NCI-H2029 treated with DMSO at 0.1 percent for 48 hours (cell line): ENCODE measurements at regions not wholly inside any gene's neighbourhood (a gene's known extent, or its start where the extent isn't known, plus 50 kb on each side); places are given as distances from the start of the nearest gene placed in this dataset.
"Not testable (repeated sequence)": the region's sequence is repeated elsewhere in the genome, so short reads cannot be mapped to it uniquely, and the experiment has no call there.

Experiments used
- DNase-seq: peaks from one replicate; lab custom pipeline; 2025; lab: John Stamatoyannopoulos, UW

DNA sequence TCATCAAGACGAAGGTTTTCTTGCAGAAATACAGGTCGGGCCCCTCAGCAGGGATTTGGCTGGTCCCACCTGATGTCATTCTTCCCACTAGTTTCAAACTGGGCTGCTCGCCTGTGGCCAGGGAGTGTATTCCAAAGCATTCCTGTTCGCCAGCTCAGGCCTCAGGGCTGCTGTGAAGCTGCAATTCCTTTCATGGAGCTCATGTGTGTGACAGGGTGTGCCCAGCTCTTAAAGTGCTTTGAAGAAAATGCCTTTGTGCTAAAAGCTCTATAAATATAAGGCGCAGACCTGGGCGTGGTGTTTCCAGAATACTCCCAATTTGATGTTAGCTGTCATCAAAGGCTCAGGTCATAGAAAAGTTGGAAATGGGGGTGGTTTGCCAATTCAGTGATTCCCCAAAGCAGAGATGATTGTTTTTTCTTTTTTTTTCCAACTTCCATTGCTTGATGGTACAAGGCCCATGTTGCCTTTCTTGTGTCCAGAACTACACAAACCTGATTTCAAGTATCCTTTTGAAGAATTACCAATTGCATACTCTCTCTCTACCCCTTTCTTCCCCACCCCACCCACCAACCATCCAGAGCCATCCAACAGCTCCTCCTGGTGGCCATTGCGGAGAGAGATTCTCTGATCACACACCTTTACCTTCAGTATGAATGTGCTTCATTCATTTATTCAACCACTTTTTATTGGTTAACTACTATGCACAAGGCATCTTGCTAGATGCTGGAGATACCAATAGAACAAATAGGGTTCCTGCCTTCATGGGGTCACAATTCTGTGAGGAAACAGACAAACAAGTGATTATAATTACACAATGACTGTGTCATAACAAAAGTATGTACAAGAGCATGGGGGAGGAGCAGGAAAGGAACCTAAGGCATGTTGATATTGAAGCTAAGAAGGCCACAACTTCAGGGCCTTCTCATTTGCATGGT lies 297.3 kb upstream of the LYZL1 start:
- DNase-seq: peak; percentile 26

DNA sequence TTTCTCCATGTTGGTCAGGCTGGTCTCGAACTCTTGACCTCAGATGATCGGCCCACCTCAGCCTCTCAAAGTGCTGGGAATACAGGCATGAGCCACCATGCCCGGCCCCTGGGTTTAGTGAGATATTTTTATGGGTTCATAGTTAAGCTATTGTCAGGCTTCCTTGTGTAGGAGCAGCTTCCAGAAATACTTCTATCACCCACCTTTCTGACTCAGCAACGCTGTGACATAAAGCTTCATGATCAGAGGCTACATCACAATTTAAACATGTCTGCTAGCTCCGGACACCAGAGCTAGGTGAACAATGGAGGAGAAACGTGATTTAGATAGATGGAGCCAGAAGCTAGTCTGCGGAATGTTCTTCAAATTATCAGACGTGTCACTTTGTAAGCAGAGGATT lies 295.8 kb upstream of the LYZL1 start:
- DNase-seq: no peak

DNA sequence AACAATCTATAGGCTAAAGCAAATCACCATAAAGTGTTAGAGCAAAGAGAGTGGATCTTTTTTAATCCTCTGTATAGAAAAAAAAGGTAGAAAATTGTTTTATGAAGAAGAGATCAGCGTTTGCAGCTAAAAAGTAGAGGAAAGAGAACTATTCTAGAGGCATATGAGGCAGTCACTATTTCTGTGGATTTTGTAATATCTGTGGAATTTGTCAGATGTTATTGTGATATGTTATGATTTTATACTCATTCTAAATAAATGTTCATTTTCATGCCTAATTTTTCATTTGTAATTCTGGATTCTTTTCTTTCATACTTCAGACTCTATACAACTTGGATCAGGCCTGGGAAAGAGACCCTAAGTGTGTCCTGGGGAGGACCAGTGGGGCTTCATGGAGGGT lies 295.0 kb upstream of the LYZL1 start:
- DNase-seq: no peak

DNA sequence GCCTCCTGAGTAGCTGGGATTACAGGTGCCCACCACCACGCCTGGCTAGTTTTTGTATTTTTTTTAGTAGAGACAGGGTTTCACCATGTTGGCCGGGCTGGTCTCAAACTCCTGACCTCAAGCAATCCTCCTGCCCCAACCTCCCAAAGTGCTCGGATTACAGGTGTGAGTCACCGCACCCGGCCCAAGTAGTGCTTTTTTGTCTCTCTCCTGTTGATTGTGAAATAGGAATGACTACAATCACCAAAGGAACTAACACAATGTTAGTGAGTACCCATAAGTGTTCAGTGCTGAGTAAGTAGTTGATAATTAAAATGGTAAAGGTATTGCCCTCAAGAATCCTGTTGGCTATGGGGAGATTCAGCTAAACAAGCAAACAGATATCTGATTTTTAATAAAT lies 294.1 kb upstream of the LYZL1 start:
- not testable (repeated sequence) for DNase-seq

DNA sequence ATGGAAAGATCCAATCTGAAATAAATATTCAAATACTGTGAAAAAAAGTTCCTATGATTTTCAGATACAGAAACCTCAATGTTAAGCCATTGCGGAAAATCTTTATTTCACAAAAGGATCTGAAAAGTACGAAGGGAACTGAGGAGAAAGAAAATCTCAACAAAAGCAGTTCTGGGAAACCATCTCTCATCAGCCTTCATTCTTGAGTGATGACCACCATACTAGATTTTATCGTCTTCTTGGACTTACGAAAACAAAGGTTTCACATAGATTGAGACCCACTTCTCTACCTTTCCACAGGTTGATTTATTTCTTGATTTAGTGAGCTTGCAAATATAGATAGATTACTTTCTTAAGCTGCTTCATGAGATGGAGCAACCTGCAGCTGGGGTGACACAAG lies 293.4 kb upstream of the LYZL1 start:
- no peak for DNase-seq

DNA sequence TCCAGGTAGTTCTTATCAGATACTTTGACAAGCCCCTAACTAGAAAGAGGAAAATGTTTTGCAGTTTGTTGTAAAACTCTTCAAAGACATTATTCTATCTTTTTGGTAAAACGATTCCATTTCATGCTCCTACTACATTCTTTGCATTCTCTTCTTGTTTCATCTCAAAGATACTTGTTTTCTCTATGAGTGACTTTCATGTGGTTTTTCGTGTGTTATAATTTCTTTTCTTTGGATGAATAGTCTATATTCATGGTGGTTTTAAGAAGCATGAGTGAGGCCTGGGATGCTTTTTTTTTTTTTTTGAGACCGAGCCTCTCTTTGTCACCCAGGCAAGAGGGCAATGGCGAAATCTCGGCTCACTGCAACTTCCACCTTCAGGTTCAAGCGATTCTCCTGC lies 292.5 kb upstream of the LYZL1 start:
- DNase-seq: no peak

DNA sequence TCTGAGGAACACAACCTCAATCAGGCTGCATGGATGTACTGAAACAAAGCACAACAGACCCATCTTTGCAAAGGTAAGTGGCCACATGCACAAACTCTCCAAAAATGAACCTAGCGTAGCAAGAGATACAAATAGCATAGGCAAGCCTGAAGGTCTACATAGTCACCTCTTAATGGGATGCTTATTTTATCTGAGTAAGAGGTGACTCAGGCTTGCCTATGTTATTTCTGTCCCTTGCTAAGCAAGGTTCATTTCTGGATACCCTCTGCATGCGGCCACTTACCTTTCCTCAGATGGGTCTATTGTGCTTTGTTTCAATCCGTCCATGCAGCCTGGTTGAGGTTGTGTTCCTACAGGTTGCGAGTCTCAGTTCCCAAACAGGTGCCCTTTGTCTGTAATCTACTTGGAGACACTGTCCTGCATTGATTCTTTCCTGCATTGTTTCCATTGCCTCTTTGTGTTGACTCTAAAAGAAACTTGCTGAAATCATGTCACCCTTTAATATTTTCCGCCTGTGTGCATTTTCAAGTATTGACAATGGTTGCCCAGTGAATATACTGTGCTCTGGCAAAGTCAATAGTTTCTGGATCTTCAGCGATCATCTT lies 291.8 kb upstream of the LYZL1 start:
- DNase-seq: no peak

DNA sequence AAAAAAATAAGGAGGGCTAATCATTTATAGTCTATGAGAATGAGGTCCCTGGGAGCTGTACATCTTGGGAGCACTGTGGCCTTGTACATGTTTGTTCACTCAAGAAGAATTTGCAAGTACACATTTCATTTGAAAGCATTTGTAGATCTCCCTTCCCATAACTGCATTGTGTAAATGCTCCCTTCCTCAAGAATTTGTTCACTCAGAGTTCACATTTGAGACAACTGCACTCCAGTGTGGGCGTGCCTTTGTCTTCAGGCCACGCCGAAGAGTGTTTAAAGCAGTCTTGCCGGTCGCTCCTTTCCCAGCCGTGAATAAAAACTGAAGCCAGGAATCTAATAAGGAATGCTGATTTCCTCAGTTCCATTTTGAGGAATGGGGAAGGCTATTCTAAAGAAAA lies 291.1 kb upstream of the LYZL1 start:
- no peak for DNase-seq

DNA sequence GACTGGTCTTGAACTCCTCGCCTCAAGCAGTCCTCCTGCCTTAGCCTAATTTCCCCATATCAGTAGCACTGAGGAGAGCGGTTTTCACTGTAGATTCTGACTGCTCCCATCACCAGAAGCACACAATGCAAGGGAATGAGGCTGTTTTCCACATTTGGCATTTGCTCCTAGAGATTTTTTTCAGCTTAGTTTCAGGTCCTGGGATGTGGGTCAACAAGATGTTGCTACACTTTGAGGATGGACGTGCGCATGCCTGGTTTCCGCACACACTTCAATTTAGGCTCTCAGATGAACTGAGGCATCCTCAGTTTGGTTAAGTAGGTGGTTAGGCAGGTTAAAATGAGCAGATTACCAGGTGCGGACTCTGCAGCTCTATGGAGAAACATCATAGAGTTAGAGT lies 287.1 kb upstream of the LYZL1 start:
- DNase-seq: no peak

DNA sequence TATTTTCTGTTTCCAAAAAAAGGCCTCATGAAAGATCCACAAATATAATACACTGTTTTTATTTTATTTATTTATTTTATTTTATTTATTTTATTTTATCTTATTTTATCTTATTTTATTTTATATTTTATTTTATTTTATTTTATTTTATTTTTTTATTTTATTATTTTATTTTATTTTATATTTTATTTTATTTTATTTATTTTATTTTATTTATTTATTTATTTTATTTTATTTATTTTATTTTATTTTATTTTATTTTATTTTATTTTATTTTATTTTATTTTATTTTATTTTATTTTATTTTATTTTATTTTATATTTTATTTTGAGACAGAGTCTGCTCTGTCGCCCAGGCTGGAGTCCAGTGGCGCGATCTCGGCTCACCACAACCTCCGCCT lies 285.9 kb upstream of the LYZL1 start:
- DNase-seq: not testable (repeated sequence)

DNA sequence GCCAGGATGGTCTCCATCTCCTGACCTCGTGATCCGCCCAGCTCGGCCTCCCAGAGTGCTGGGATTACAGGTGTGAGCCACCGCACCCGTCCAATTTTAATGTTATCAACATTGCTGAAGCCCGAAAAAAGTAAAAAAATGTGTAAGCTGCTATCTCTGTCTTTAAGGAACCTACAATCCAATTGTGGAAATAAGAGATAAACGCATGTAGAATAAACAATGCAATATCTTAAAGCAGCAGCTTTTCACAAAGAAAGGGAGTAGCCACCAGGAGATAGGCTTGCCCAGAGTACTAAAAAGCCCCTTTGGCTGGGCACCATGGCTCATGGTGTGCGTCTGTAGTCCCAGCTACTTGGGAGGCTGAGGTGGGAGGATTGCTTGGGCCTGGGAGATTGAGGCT lies 282.9 kb upstream of the LYZL1 start:
- DNase-seq: no peak

DNA sequence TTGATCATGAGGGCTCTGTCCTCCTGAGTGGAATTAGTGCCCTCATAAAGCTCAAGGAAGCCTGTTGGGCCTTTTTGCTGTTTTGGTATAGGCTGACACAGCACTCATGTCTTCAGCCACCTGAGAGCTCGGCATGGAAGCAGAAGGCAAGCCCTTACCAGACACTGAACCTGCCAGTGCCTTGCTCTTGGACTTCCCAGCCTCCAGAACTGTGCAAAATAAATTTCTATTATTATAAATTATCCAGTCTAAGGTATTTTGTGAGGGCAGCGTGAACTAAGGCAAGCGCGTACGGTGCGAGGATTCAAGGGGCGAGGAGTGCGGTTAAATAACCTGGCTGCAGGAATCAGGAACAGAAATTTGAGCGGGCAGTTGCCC lies 281.5 kb upstream of the LYZL1 start:
- no peak for DNase-seq

DNA sequence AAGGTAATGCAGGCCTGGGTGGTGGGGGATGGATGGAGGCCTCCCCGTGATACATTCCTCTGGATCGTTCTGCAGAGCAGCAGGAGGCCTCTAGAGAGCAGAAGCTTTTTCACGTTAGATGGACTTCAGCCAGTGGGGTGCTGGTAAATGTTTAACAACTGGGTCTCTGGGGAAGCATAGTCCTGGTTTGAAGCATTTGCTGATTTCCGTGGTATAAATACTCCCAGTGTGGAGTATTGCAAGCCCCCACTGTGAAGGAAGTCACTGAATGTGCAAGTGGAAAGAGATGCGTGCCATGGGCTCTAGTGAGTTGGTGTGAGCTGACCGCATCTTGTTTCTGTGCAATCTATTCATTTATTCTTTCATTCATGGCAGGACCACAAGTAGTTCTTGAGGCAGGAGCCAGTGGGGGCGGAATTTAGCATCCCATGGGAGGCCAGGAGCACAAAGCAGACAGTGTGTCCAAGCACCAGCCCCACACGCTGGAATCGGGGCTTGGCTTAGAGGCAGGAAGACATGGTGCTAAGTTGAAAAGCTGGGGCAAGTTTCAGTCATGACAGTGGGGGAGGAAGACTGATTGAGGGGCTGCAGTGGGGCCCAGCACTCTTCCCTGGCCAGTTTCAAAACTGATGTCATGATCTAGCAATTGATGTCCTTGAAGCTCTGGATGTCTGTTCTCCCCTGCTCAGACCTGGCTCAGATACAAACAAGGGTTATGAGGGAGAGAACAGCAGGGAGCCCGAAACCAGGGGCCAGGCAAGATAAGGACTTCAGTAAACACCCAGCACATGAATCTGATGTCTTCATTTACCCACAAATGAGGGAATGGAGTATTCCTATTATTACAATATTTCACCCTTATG lies 280.9 kb upstream of the LYZL1 start:
- no peak for DNase-seq

DNA sequence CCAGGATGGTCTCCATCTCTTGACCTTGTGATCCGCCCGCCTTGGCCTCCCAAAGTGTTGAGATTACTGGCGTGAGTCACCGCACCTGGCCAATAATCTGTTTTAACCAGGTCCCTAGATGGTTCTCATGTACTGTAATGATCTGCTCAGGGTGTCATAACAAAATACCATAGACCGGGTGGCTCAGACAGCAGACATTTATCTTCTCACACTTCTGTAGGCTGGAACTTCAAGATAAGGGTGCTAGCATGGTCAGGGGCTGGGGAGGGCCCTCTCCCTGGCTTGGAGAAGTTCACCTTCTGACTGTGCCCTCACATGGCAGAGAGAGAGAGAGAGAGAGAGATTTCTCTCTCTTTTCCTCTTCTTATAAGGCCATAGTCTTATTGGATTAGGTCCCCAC lies 279.4 kb upstream of the LYZL1 start:
- no peak for DNase-seq

DNA sequence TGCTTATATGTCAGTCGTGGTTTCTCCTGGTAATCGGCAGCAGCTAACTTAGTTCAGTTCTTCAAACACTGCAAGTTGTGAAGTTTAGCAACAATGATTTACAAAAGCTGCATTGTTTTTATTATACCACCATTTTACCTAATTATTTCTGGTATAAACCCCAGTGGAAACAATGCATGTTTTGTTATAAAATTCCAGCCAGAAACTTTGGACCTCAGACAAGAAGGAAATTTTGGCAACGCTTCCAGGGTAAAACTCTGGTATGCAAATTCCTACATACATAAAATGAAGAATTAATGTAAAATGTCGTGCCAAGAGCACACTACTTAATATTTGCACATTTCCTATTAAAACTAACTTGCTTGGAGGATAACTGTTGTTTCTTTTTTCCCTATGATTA lies 277.4 kb upstream of the LYZL1 start:
- DNase-seq: no peak

DNA sequence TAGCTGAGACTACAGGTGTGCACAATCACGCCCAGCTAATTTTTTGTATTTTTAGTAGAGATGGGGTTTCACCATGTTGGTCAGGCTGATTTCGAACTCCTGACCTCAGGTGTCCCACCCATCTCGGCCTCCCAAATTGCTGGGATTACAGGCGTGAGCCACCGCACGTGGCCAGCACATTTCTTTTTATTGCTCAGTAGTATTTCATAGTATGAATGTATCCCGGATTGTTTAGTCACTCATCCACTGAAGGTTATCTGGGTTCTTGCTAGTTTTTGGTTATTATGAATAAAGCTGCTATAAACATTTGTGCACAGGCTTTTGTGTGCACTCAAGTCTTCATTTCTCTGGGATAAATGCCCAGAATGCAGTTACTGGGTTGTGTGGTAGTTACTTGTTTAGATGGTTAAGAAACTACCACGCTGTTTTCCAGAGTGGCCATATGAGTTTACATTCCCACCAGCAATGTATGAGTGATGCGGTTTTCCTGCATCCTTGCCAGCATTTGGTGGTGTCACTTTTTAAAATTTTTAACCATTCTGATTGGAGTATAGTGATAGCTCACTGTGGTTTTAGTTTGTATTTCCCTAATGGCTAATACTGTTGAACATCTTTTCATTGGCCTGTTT lies 275.8 kb upstream of the LYZL1 start:
- no peak for DNase-seq

DNA sequence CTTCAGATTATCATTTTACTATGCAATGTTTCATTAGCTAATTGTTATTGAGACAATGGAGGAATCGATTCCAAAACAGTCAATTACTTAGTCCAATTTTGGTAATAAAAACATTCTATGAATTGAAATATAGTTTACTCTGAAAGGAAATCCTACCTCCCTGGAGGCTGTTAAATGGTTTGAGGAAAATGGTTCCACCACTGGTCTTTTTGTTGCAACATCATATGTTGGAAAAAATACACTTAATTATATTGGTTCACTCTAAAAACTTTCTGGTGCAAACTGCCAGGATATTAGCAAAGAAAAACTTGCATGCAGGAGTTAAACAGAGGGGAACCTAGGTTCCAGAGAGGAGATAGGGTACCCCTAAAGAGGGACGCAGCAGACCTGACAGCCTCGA lies 267.3 kb upstream of the LYZL1 start:
- DNase-seq: no peak

DNA sequence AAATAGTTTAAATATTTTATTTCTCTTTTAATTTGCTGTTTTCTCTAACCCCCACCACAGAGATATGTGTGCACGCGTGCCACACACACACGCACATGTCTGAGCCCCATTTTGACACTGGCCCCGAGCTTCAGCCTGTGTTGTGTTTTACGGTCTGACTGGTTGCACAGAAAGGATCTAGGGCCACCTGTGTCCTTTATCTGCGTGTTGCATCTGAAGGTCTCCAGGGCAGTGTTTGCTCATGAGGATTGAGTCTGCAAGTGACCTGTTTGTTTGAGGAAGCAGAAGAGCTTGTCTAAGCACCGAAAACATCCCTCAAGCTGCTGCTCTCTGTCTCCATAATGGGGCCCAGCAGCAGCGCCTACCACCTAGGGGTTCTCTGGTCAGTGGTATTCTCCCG lies 266.4 kb upstream of the LYZL1 start:
- DNase-seq: no peak

DNA sequence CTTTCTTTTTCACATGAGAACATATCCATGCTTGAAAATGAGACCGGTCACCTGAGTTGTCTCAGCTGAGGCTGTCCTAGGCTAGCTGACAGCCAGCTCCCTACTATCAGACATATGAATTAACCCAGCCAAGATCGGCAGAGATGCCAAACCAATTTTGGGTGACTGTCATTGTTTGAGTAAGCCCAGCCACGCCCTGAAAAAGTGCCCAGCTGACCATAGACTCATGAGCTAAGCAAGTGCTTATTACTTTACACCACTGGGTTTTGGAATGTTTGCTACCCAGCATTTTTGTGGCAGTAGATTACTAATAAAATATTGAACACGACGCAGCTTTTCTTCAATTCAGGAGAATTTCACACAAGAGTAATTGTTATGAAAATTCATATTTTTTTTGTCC lies 265.2 kb upstream of the LYZL1 start:
- no peak for DNase-seq

DNA sequence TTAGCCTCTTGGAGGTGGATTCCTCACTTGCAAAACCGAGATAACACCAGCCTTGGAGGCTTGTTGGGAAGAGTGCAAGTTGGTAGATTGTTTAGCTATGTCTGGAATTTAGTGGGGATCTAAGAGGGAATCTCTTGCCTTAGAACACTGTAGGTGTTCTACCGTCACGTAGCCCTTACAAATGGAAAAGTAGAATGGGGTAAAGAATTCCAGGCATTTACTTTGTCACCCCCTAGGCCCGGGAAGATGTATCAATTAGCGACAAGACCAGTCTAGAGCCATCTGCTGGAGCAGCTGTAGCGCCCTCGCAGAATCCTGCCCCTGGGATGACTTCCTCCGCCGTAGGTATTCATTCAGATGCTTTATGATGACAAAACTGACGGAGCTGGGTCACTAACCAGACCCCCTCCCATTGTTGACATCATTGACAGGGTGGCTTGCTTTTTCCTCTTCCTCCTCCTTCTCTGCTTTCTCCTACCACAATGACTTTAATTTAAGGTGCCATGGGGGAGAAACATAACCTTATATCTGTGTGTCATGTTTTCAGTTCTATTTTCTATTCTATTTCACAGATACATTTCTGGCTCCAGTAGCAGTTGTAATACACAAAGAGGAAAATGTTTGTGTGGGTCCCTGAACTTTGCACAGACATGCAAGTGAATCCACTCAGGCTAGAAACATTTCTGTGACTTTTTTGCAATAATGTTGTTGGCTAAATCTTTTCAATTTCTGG lies 262.6 kb upstream of the LYZL1 start:
- no peak for DNase-seq

DNA sequence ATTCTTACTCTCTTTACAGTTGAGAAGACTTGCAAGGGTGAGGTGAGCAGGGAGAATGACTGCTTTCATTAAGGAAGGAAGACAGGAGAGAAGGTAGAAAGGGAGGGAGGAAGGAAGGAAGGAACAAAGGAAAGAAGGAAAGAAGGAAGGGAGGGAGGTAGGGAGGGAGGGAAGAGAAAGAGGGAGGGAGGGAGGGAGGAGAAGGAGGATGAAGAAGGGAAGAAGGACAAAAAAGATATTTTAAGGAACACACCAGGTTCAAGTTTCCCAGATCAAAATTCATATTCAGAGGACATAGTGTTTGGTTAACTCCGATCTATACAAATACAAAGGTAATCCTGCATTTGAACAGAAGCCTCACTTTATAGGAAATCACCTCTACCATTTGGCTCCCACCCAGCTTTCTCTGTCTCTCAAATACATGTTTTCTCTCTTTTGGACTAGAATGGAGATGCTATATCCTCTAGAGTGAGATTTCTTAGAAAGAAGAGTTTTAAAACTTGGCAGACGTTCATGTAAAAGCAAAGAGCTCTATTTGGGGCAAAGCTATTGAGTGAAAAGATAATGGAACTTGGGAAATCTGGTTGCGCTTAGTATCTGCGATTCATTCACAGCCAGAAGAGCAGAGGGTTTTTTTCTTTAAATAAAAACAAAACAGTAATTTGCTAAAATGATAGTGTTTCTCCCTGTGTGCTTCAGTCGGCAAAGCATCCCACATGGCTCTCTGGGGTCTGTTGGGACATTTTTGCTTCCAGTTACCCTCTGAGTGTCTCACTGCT lies 261.9 kb upstream of the LYZL1 start:
- DNase-seq: no peak
